OCI-LY7 (cell line): ENCODE measurements at regions not wholly inside any gene's neighbourhood (a gene's known extent, or its start where the extent isn't known, plus 50 kb on each side); places are given as distances from the start of the nearest gene placed in this dataset.

Source experiments
- EZH2phosphoT487 ChIP-seq: fragments of 200-600 bp; sonication (generic); IDR thresholded peaks from 2 replicates; pipeline ENCODE4 v1.6.1; 2018; ENCODE audit warnings: low read depth, borderline replicate concordance, mild to moderate bottlenecking, mixed run types, antibody characterized with exemption, low read length, moderate library complexity, mixed read lengths
- TF ChIP-seq, protein P1 (sequence below): fragments of 200-600 bp; sonication (generic); conservative IDR thresholded peaks from 2 replicates; pipeline ENCODE4 v1.5.1; 2014; ENCODE audit warnings: mild to moderate bottlenecking, antibody characterized with exemption, low read length, moderate library complexity, mixed read lengths

DNA sequence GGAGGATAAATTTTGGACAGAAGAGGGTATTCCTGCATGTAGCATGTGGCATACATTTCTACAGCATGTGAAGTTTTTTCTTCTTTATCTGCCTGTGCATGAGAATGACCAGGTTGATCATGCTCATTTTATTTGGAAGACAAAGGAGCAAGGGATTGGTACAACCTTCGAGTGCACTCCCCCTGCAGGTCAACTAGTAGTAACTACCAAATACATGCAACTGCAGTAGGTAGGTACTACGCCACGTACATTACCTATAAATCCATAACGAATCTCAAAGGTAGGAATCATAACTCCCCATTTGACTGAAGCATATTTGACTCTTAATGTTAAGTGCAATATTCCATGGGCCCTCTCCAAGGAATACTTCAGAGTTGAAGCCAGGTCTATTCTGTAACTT is 763.9 kb downstream of the TSN start:
- TF ChIP-seq, protein P1, sequence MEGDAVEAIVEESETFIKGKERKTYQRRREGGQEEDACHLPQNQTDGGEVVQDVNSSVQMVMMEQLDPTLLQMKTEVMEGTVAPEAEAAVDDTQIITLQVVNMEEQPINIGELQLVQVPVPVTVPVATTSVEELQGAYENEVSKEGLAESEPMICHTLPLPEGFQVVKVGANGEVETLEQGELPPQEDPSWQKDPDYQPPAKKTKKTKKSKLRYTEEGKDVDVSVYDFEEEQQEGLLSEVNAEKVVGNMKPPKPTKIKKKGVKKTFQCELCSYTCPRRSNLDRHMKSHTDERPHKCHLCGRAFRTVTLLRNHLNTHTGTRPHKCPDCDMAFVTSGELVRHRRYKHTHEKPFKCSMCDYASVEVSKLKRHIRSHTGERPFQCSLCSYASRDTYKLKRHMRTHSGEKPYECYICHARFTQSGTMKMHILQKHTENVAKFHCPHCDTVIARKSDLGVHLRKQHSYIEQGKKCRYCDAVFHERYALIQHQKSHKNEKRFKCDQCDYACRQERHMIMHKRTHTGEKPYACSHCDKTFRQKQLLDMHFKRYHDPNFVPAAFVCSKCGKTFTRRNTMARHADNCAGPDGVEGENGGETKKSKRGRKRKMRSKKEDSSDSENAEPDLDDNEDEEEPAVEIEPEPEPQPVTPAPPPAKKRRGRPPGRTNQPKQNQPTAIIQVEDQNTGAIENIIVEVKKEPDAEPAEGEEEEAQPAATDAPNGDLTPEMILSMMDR = peak; percentile 68
- no peak for TF ChIP-seq EZH2phosphoT487
